HFF-Myc (cell line): ENCODE measurements at regions not wholly inside any gene's neighbourhood (a gene's known extent, or its start where the extent isn't known, plus 50 kb on each side); places are given as distances from the start of the nearest gene placed in this dataset.
"Not testable (repeated sequence)": the region's sequence is repeated elsewhere in the genome, so short reads cannot be mapped to it uniquely, and the experiment has no call there.

Source experiments
- DNase-seq: peaks from one replicate; pipeline ENCODE4 v3.0.0-alpha.2; 2011; ENCODE audit warnings: low read depth; ENCODE audit errors: extremely low read depth
- H3K4me3 ChIP-seq: replicated peaks from 2 replicates; pipeline ENCODE4 v1.5.1; 2011; ENCODE audit warnings: low read depth, mild to moderate bottlenecking, control low read depth, low read length
- TF ChIP-seq, protein P1 (sequence below): IDR thresholded peaks from 2 replicates; pipeline ENCODE4 v1.5.1; 2012; ENCODE audit warnings: mild to moderate bottlenecking, low read depth, low read length, control low read depth; ENCODE audit errors: missing control alignments

GRCh38 chr13:27341616-27342015 lies 71.0 kb downstream of the RASL11A start:
- no peak for DNase-seq
- no peak overlapping the region for H3K4me3 ChIP-seq
- TF ChIP-seq, protein P1, sequence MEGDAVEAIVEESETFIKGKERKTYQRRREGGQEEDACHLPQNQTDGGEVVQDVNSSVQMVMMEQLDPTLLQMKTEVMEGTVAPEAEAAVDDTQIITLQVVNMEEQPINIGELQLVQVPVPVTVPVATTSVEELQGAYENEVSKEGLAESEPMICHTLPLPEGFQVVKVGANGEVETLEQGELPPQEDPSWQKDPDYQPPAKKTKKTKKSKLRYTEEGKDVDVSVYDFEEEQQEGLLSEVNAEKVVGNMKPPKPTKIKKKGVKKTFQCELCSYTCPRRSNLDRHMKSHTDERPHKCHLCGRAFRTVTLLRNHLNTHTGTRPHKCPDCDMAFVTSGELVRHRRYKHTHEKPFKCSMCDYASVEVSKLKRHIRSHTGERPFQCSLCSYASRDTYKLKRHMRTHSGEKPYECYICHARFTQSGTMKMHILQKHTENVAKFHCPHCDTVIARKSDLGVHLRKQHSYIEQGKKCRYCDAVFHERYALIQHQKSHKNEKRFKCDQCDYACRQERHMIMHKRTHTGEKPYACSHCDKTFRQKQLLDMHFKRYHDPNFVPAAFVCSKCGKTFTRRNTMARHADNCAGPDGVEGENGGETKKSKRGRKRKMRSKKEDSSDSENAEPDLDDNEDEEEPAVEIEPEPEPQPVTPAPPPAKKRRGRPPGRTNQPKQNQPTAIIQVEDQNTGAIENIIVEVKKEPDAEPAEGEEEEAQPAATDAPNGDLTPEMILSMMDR = no peak

DNA sequence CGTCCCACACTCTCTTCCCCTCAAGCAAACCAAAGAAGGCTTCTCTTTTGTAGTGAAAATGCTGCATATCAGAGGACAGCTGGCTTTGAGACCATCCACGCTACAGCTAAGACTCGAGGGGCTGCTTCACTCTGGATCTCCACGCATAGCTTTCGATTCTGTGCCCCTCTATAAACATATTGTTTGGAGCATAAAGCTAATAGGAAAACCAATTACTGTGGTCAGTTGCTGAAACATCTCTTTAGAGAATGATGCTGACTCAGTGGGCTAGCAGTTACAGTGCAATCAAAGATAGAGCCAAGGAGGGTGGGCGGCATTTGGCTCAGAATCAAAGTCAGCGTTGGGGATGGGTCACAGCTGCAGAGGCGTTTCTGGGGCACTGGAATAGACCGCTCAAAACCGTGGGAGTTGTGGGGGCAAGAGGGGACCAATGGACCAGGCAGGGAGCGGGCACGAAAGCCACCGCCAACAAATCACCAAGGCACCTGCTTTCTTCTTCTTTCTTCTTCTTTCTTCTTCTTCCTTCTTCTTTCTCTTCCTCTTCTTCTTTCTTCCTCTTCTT lies 76.7 kb downstream of the RASL11A start:
- DNase-seq = no peak
- no peak overlapping the region for H3K4me3 ChIP-seq
- TF ChIP-seq, protein P1 = no peak

- DNase-seq = no peak
- no peak overlapping the region for H3K4me3 ChIP-seq
- TF ChIP-seq, protein P1 = no peak
These were observed 76.0 kb upstream of the GTF3A start for GRCh38 chr13:27348461-27348860.

- TF ChIP-seq, protein P1 = no peak
- H3K4me3 ChIP-seq = no peak overlapping the region
- no peak for DNase-seq
These were observed 75.0 kb upstream of the GTF3A start for GRCh38 chr13:27349458-27349857.

DNA sequence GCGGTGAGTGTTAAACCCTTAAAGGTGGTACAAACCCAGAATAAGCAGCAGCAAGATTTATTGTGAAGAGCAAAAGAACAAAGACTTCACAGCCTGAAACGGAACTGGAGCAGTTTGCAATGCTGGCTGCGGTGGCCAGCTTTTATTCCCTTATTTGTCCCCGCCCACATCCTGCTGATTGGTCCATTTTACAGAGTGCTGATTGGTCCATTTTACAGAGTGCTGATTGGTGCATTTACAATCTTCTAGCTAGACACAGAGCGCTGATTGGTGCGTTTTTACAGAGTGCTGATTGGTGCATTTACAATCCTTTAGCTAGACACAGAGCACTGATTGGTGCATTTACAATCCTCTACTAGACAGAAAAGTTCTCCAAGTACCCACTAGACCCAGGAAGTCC lies 73.6 kb upstream of the GTF3A start:
- not testable (repeated sequence) for H3K4me3 ChIP-seq, DNase-seq

- DNase-seq = no peak
- no peak overlapping the region for H3K4me3 ChIP-seq
These were observed 71.7 kb upstream of the GTF3A start for GRCh38 chr13:27352698-27353097.

GRCh38 chr13:27353166-27353583 lies 71.2 kb upstream of the GTF3A start:
- TF ChIP-seq, protein P1 = no peak
- H3K4me3 ChIP-seq = no peak overlapping the region
- no peak for DNase-seq

More at GRCh38 chr13:27352698-27353097, 71.7 kb upstream of the GTF3A start:
- TF ChIP-seq, protein P1 = no peak
